Endothelial cell of umbilical vein (primary cell): ENCODE measurements at regions not wholly inside any gene's neighbourhood (a gene's known extent, or its start where the extent isn't known, plus 50 kb on each side); places are given as distances from the start of the nearest gene placed in this dataset.

ENCODE experiments used
- EZH2 ChIP-seq: IDR thresholded peaks from 2 replicates; pipeline ENCODE4 v1.6.1; 2012; ENCODE audit warnings: borderline replicate concordance, low read depth, mild to moderate bottlenecking, moderate library complexity, low read length, inconsistent platforms; ENCODE audit not compliant: severe bottlenecking
- MAX ChIP-seq: IDR thresholded peaks from 2 replicates; pipeline ENCODE4 v1.6.1; 2011; ENCODE audit not compliant: insufficient read depth, insufficient read length
- POLR2A ChIP-seq: IDR thresholded peaks from 2 replicates; pipeline ENCODE4 v1.6.1; 2012; ENCODE audit warnings: low read depth, mild to moderate bottlenecking, control low read depth, low read length
- POLR2AphosphoS5 ChIP-seq: IDR thresholded peaks from 2 replicates; pipeline ENCODE4 v1.6.1; 2012; ENCODE audit warnings: low read depth, mild to moderate bottlenecking, control low read depth, low read length, moderate library complexity; ENCODE audit not compliant: insufficient read depth
- TF ChIP-seq, protein P1 (sequence below), 2 donors: IDR thresholded peaks; 1 replicate in 1 of 2; 2 replicates in 1 of 2; pipeline ENCODE4 v1.5.1; 2011; ENCODE audit warnings: low read length in 2 of 2, mild to moderate bottlenecking in 2 of 2, moderate library complexity in 2 of 2, control low read depth in 1 of 2, inconsistent platforms in 1 of 2, low read depth in 1 of 2; ENCODE audit not compliant: insufficient read depth in 1 of 2; ENCODE audit errors: extremely low read depth in 1 of 2

DNA sequence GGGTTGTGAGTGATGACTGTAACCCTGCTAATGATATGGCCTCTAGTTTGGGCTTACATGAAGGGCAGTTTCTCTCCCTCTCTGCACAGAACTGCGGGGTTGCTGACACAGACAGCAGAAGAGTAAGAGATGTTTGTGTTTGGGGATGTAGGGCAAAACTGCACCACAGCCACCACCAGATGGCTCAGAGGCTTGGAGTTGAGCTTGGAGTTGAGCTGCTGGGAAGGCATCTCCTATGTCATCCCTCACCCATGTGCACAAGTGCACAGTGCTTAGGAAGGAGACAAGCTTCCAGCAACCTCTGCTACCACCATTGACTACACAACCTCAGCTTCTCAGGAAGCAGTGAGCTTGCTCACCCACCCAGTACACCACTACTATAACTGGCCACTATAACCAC is 303.9 kb upstream of the DEFB112 start:
- TF ChIP-seq POLR2A = no peak
- no peak for TF ChIP-seq POLR2AphosphoS5
- TF ChIP-seq, protein P1, sequence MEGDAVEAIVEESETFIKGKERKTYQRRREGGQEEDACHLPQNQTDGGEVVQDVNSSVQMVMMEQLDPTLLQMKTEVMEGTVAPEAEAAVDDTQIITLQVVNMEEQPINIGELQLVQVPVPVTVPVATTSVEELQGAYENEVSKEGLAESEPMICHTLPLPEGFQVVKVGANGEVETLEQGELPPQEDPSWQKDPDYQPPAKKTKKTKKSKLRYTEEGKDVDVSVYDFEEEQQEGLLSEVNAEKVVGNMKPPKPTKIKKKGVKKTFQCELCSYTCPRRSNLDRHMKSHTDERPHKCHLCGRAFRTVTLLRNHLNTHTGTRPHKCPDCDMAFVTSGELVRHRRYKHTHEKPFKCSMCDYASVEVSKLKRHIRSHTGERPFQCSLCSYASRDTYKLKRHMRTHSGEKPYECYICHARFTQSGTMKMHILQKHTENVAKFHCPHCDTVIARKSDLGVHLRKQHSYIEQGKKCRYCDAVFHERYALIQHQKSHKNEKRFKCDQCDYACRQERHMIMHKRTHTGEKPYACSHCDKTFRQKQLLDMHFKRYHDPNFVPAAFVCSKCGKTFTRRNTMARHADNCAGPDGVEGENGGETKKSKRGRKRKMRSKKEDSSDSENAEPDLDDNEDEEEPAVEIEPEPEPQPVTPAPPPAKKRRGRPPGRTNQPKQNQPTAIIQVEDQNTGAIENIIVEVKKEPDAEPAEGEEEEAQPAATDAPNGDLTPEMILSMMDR (IDR thresholded peaks at IDR 0.05; ENCODE audit: extremely low read depth in 1 of 2, insufficient read depth in 1 of 2, low read depth in 1 of 2, low read length in 2 of 2) = no peak
- no peak for TF ChIP-seq MAX
- no peak for TF ChIP-seq EZH2
